Fibroblast of villous mesenchyme (primary cell): ENCODE measurements at regions not wholly inside any gene's neighbourhood (a gene's known extent, or its start where the extent isn't known, plus 50 kb on each side); places are given as distances from the start of the nearest gene placed in this dataset.
"Not testable (repeated sequence)": the region's sequence is repeated elsewhere in the genome, so short reads cannot be mapped to it uniquely, and the experiment has no call there.

Experiments
- DNase-seq: peaks from one replicate; pipeline ENCODE4 v3.0.0-alpha.2; 2010; ENCODE audit warnings: low read depth
- H3K4me3 ChIP-seq: 2 replicates; pipeline ENCODE4 v1.5.1; 2011; ENCODE audit warnings: low read depth, mild to moderate bottlenecking, low read length
- CTCF ChIP-seq: IDR thresholded peaks from 2 replicates; pipeline ENCODE4 v1.5.1; 2012; ENCODE audit warnings: low read depth, mild to moderate bottlenecking, low read length; ENCODE audit not compliant: insufficient read depth

GRCh38 chr10:84862551-84862950, 534.2 kb downstream of the CCSER2 start:
- DNase-seq, result no peak

GRCh38 chr10:84863675-84864074, 535.3 kb downstream of the CCSER2 start:
- DNase-seq, result no peak
- no peak overlapping the region for H3K4me3 ChIP-seq
- no peak for TF ChIP-seq CTCF

More at GRCh38 chr10:84862551-84862950, 534.2 kb downstream of the CCSER2 start:
- no peak for TF ChIP-seq CTCF
- H3K4me3 ChIP-seq, result no peak overlapping the region

GRCh38 chr10:84876116-84876999, 548.0 kb downstream of the CCSER2 start:
- no peak for DNase-seq
- no peak overlapping the region for H3K4me3 ChIP-seq
- TF ChIP-seq CTCF, result no peak

- DNase-seq, result no peak
- no peak overlapping the region for H3K4me3 ChIP-seq
- TF ChIP-seq CTCF, result no peak
Observed at GRCh38 chr10:84879991-84880390, 551.6 kb downstream of the CCSER2 start.

GRCh38 chr10:84881696-84882095, 553.3 kb downstream of the CCSER2 start:
- H3K4me3 ChIP-seq, DNase-seq: not testable (repeated sequence)

- no peak for DNase-seq
- no peak overlapping the region for H3K4me3 ChIP-seq
- TF ChIP-seq CTCF, result no peak
Observed at GRCh38 chr10:84890706-84891105, 562.3 kb downstream of the CCSER2 start.

- DNase-seq, result no peak
- TF ChIP-seq CTCF, result no peak
Observed at GRCh38 chr10:84891631-84892030, 563.2 kb downstream of the CCSER2 start.

More at GRCh38 chr10:84891631-84892030, 563.2 kb downstream of the CCSER2 start:
- H3K4me3 ChIP-seq, result no peak overlapping the region
